ENCODE measurements at regions not wholly inside any gene's neighbourhood (a gene's known extent, or its start where the extent isn't known, plus 50 kb on each side); places are given as distances from the start of the nearest gene placed in this dataset.

DNA sequence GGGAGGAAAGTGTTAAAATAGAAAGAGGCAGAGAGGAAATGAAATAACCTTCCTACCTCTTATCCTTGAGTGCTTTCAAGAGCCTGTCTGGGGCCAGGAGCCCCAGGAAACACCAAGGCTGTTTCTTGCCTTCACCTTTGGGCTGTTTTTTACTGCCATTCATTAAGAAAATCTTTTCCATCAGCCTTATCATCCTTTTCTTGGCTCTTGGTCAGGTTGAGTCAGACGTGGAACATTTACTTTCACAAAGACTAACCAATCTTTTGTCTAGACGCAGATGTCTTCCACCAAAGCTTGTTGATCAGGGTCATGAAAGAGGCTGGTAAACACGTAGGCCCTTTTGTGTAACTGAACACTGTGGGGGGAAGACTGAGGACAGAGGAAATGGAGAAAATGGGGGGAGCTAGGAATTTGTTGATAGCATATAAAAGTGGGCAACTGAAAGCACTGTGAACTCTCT, 151.0 kb upstream of the THBS1 start:
- DNase-seq (ENCODE audit: low read depth) = no peak

GRCh38 chr15:39430389-39430788, 150.5 kb upstream of the THBS1 start:
- DNase-seq (ENCODE audit: low read depth) = no peak

GRCh38 chr15:39431376-39431775, 149.5 kb upstream of the THBS1 start:
- no peak for DNase-seq (ENCODE audit: low read depth)

DNA sequence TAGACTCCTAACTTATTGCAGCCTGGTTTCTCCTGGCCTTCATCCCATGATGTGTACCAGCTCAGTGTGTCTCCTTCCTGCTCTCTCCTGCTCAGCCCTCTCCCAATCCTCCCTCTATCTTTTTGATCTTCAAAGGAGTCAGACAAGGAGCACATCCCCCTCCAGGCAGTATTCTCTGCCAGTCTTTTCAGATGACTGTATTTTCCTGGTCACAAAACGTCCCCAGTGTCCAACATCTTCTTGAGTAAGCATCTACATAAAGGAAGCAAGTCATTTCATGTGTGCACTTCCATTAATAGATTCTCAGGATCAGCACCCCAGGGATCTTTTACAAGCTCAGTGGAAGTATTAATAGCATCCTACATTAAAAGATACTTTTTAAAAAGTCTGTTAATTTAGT, 148.9 kb upstream of the THBS1 start:
- DNase-seq (ENCODE audit: low read depth) = no peak

- no peak for DNase-seq (ENCODE audit: low read depth)
These were observed 147.9 kb upstream of the THBS1 start for GRCh38 chr15:39432912-39433348.

GRCh38 chr15:39433376-39433775, 147.5 kb upstream of the THBS1 start:
- DNase-seq (ENCODE audit: low read depth) = no peak

DNA sequence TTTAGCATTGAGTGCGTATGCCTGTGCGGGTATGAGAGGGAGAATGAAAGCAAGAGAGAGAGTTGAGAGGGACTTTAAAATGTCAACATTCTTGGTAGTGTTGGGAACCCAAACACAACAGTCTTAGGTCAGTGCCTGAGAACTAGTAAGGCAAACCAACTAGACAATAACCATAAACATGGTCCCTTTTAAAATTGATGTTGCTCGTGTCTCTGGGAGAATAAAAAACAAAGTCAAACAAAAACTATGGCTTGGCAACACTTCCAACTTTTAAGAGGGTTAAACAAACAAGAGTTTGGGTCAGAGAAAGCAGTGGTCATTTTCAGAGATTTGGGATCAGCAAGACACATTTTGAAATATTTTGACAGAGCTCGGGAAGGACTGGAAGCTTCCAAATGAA, 146.7 kb upstream of the THBS1 start:
- no peak for DNase-seq (ENCODE audit: low read depth)

GRCh38 chr15:39434751-39435238, 146.1 kb upstream of the THBS1 start:
- DNase-seq (ENCODE audit: low read depth) = no peak

DNA sequence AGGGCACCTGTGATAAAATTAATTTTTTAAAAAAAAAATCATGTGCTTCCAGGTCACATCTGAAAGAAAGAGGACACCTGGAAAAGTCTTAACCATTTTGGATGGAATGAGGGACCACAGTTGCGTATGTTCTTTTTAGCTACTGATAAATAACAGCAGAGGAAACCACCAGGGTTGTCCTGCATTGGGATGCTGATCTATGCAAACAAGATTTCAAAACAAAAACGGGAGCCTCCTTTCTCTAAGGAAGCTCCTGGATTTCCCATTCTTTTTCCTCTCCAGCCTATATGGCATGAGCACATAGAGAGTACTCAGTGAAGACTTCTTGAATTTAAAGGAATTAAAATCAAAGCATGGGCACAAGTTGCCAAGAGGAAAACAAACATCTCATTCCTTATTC, 145.6 kb upstream of the THBS1 start:
- no peak for DNase-seq (ENCODE audit: low read depth)

DNA sequence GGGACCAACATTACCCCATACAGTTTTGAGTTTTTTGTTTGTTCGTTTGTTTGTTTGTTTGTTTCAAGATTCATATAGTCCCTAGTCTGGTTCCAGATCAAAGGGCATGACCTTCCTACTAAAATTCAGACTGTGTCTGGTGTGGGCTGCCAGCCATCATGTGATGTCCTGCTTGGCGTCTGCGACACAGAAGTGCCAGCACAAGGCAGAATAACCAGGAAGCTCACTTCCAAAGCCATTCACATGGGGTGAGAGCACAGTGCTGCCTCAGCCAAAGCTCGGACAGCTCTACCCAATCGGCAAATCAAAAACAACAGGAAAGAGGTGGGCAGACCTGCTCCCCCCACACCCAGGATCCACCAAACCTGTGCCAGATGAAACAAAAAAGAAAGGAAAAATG, 142.6 kb upstream of the THBS1 start:
- no peak for DNase-seq (ENCODE audit: low read depth)

- DNase-seq (ENCODE audit: low read depth) = no peak
These were observed 141.9 kb upstream of the THBS1 start for GRCh38 chr15:39438799-39439592.

DNA sequence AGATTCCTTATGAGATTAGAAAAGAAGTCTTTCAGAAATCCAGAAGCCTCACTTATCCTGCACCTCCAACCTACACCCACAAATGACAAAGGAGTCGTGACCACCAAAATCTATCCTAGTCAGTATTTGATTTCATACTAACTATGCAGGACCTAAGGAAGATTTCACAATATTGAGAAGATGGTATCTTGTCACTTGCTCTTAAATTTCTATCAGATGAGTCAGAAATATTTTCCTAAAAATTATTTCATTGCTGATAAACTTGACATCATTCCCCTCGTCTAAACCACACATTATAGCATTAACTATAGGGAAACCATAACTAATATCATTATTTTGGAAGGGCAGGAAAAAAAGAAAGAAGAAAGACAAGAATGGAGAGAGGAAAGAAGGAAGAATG, 138.0 kb upstream of the THBS1 start:
- no peak for DNase-seq (ENCODE audit: low read depth)

- no peak for DNase-seq (ENCODE audit: low read depth)
These were observed 137.1 kb upstream of the THBS1 start for GRCh38 chr15:39443659-39444219.

DNA sequence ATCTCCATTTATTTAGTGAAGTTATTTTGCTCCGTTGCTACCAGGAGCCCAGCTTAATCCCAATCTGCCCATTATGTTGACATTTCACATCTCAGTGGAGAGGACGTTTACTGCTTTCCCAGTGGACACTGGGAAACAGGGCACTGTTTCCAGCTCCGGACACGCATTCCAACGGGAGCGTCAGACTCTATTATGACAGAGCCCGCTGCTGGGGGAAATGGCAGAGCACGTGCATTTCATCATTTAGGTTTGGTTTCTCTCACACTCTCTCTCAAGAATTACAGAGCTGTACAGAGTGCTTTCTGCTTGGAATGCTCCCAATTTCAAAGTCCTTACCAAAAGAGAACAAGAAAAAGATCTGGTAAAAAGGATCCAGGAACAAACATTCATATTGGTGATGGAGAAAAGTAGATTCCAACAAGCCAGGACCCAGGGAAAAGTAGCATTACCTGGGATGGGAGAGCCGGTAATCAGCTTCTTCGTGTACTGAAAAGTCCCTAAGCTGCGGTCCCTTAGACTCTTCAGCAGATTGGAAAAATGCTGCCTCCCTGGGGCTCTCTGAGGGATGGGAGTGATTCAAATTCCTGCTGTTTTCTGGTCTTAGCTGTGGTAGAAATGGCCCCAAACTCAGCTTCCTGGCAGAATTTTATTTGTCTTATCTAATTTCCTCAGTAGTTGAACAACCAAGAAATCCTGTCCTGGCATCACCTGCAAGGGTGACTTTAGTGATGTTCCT, 136.0 kb upstream of the THBS1 start:
- DNase-seq (ENCODE audit: low read depth) = no peak

- DNase-seq (ENCODE audit: low read depth) = no peak
These were observed 134.9 kb upstream of the THBS1 start for GRCh38 chr15:39445931-39446330.

DNA sequence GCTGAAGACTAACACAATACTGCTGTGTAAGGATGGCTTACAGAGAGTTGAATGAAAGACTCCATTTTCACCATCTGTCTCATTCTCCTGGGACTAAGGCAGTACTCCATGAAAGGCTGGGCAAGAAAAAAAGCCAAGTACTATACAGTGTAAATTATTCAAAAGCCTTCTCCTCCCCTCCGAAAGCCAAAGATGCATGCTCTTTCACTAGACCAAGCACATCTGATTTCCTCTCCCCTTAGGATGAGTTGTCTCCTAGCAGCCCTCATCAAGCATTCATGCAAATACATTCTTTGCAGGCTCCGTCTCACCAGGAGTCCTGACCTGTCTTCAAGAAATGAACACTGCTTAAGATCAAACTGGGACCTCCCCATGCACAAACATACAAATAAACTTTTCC, 133.5 kb upstream of the THBS1 start:
- DNase-seq (ENCODE audit: low read depth) = no peak

DNA sequence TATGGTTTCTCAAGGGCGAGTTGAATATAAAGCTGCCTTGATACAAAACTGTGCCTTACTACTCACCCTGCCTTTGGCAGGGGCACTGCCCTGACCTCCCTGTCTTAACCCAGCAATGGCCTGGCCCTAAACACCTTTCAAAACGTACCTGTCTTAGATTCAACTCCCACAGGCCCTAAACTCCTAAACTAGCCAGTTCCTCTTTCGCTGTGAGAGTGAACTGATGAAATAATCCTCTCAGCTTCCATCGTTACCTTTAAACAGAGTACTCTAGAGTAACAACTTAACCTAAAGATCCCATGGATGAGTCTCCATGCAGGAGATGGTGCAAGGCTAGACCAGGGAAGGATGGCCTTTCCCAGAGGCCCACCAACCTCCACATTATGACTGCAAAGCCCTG, 133.0 kb upstream of the THBS1 start:
- no peak for DNase-seq (ENCODE audit: low read depth)

GRCh38 chr15:39448409-39448808, 132.5 kb upstream of the THBS1 start:
- DNase-seq (ENCODE audit: low read depth) = no peak

DNA sequence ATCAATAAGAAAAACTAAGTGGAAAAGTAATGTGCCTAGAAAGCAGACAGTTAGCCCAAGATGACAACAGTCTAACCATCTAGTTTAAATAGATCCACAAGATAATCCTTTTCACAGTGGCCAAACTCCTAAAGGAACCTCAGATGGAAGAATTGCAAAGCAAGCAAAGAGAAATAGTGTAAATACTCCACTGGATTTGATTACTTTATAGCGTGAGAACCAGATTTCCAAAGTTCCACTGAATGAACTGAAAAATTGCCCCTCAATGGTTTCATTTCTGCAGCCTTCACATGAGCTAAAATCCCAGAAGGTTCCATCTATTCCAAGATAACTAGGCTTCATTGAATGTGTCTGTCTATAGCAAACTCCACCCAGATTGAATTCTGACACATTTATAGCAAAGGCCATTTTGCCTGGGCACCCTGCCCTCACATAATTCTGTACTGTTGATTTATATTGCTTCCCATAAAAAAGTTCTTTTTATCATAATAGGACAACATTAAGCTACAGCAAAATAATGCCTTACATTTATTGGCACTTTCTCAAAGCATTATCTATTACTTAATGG, 129.7 kb upstream of the THBS1 start:
- DNase-seq (ENCODE audit: low read depth) = no peak

GRCh38 chr15:39451871-39452270, 129.0 kb upstream of the THBS1 start:
- DNase-seq (ENCODE audit: low read depth) = no peak

DNA sequence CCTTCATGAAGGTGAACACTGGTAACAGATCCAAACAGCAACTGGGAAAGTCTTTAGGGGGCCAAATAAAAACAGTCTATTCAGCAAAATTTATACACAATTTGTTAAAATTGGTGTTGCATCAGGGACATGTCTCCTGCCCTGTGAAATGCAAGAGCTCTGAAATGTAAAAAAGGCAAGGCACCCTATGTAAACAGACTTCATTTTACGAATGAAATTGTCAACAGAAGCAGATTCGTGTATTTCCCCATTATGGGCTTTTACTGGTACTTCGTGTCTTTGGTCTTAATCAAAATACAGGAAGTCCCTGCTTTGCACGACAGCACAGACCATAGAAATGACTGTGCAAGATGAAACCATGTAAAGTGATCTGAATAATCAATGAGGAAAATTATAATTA, 127.3 kb upstream of the THBS1 start:
- DNase-seq (ENCODE audit: low read depth) = no peak

GRCh38 chr15:39454189-39454986, 126.5 kb upstream of the THBS1 start:
- DNase-seq (ENCODE audit: low read depth) = no peak
